NCI-H345 treated with DMSO at 0.1 percent for 48 hours (cell line): ENCODE measurements at regions not wholly inside any gene's neighbourhood (a gene's known extent, or its start where the extent isn't known, plus 50 kb on each side); places are given as distances from the start of the nearest gene placed in this dataset.
"Not testable (repeated sequence)": the region's sequence is repeated elsewhere in the genome, so short reads cannot be mapped to it uniquely, and the experiment has no call there.

Source experiments
- DNase-seq: peaks from one replicate; lab custom pipeline; 2025; ENCODE audit not compliant: unreplicated experiment; lab: John Stamatoyannopoulos, UW

- DNase-seq: no peak
Measured at GRCh38 chr6:90914312-90914711, 327.4 kb upstream of the MAP3K7 start.

- no peak for DNase-seq
Measured at GRCh38 chr6:90913266-90913960, 326.5 kb upstream of the MAP3K7 start.

- no peak for DNase-seq
Measured at GRCh38 chr6:90911642-90912041, 324.8 kb upstream of the MAP3K7 start.

GRCh38 chr6:90910893-90911292, 324.0 kb upstream of the MAP3K7 start:
- DNase-seq: no peak

GRCh38 chr6:90907931-90908655, 321.2 kb upstream of the MAP3K7 start:
- no peak for DNase-seq

- DNase-seq: peak; percentile 86
Measured at GRCh38 chr6:90905351-90905750, 318.5 kb upstream of the MAP3K7 start.

GRCh38 chr6:90900034-90900433, 313.2 kb upstream of the MAP3K7 start:
- no peak for DNase-seq

GRCh38 chr6:90898763-90899162, 311.9 kb upstream of the MAP3K7 start:
- no peak for DNase-seq

- DNase-seq: no peak
Measured at GRCh38 chr6:90896075-90896547, 309.2 kb upstream of the MAP3K7 start.

- no peak for DNase-seq
Measured at GRCh38 chr6:90895299-90896074, 308.6 kb upstream of the MAP3K7 start.

GRCh38 chr6:90894285-90895130, 307.6 kb upstream of the MAP3K7 start:
- DNase-seq: no peak

- DNase-seq: no peak
Measured at GRCh38 chr6:90893400-90893799, 306.5 kb upstream of the MAP3K7 start.

GRCh38 chr6:90892271-90892670, 305.4 kb upstream of the MAP3K7 start:
- DNase-seq: no peak

GRCh38 chr6:90891355-90891754, 304.5 kb upstream of the MAP3K7 start:
- no peak for DNase-seq

- no peak for DNase-seq
Measured at GRCh38 chr6:90890683-90891330, 303.9 kb upstream of the MAP3K7 start.

- no peak for DNase-seq
Measured at GRCh38 chr6:90887764-90888163, 300.9 kb upstream of the MAP3K7 start.

GRCh38 chr6:90885611-90886056, 298.8 kb upstream of the MAP3K7 start:
- DNase-seq: no peak

GRCh38 chr6:90885137-90885536, 298.3 kb upstream of the MAP3K7 start:
- not testable (repeated sequence) for DNase-seq

GRCh38 chr6:90877616-90878015, 290.7 kb upstream of the MAP3K7 start:
- no peak for DNase-seq

GRCh38 chr6:90874931-90875330, 288.1 kb upstream of the MAP3K7 start:
- no peak for DNase-seq
